Fibroblast of lung (primary cell): ENCODE measurements at regions not wholly inside any gene's neighbourhood (a gene's known extent, or its start where the extent isn't known, plus 50 kb on each side); places are given as distances from the start of the nearest gene placed in this dataset.

ENCODE experiments used
- DNase-seq, 2 donors: peaks; one replicate each; pipeline versions ENCODE4 v3.0.0 to v3.0.0-alpha.2; 2010; ENCODE audit warnings: low read depth in 2 of 2
- H2AFZ ChIP-seq: 2 replicates; pipeline ENCODE4 v1.5.1; 2012; ENCODE audit warnings: low read length, control low read depth, inconsistent platforms
- H3K27ac ChIP-seq: 2 replicates; pipeline ENCODE4 v1.5.1; 2011; ENCODE audit warnings: low read length, control low read depth; ENCODE audit not compliant: insufficient read depth
- H3K27me3 ChIP-seq: 2 replicates; pipeline ENCODE4 v1.5.1; 2011; ENCODE audit warnings: mild to moderate bottlenecking, low read length; ENCODE audit not compliant: control insufficient read depth, insufficient read depth
- H3K36me3 ChIP-seq: 2 replicates; pipeline ENCODE4 v1.5.1; 2011; ENCODE audit warnings: low read length; ENCODE audit not compliant: control insufficient read depth, insufficient read depth
- H3K4me1 ChIP-seq: 2 replicates; pipeline ENCODE4 v1.5.1; 2011; ENCODE audit warnings: low read length; ENCODE audit not compliant: control insufficient read depth, insufficient read depth; ENCODE audit errors: extremely low read depth
- H3K4me2 ChIP-seq: 2 replicates; pipeline ENCODE4 v1.5.1; 2011; ENCODE audit warnings: low read length, control low read depth; ENCODE audit not compliant: insufficient read depth; ENCODE audit errors: extremely low read depth
- H3K4me3 ChIP-seq, 4 experiments: fragments of 200-600 bp in 1 of 4; sonication (generic) in 1 of 4; replicated peaks in 1 of 4; 2 replicates each; pipeline ENCODE4 v1.5.1; 2011 to 2016; ENCODE audit warnings: low read length in 4 of 4, low read depth in 3 of 4, mild to moderate bottlenecking in 3 of 4, control low read depth in 2 of 4, inconsistent platforms in 1 of 4, mixed read lengths in 1 of 4; ENCODE audit not compliant: insufficient read depth in 1 of 4; ENCODE audit errors: control extremely low read depth in 1 of 4
- H3K79me2 ChIP-seq: 2 replicates; pipeline ENCODE4 v1.5.1; 2012; ENCODE audit warnings: mild to moderate bottlenecking, low read length, inconsistent platforms; ENCODE audit not compliant: control insufficient read depth, insufficient read depth
- H3K9ac ChIP-seq: 2 replicates; pipeline ENCODE4 v1.5.1; 2011; ENCODE audit warnings: mild to moderate bottlenecking, low read length, control low read depth; ENCODE audit not compliant: insufficient read depth
- H3K9me3 ChIP-seq: 2 replicates; pipeline ENCODE4 v1.5.1; 2012; ENCODE audit warnings: low read depth, low read length; ENCODE audit not compliant: control insufficient read depth, insufficient read depth
- H4K20me1 ChIP-seq: 2 replicates; pipeline ENCODE4 v1.5.1; 2011; ENCODE audit warnings: low read length; ENCODE audit not compliant: control insufficient read depth, insufficient read depth; ENCODE audit errors: extremely low read depth
- EZH2 ChIP-seq: IDR thresholded peaks from 2 replicates; pipeline ENCODE4 v1.5.1; 2012; ENCODE audit warnings: low read length, control low read depth, mild to moderate bottlenecking; ENCODE audit errors: missing control alignments
- TF ChIP-seq, protein P1 (sequence below), 2 donors: IDR thresholded peaks in 1 of 2; conservative IDR thresholded peaks in 1 of 2; 1 replicate in 1 of 2; 2 replicates in 1 of 2; pipeline ENCODE4 v1.5.1; 2011 to 2012; ENCODE audit warnings: low read length in 2 of 2, control low read depth in 1 of 2, inconsistent platforms in 1 of 2, low read depth in 1 of 2, mild to moderate bottlenecking in 1 of 2

DNA sequence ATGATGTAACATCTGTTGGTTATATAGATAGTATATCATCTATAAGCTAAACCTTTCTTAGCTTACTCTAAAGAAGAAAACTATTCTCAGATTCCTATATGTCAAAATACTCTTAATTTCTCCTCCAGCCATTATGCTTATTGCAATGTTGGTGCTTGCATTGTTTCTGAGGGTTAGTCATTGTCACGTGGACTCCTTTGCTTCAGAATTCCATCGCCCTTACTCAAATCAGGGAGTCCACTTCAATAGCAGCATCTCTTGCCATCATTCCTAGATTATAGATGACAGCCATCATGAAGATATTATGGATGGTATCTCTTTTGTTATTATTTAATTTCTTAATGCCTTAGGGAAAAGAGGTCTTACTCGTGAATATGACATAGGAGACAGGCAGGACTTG, 776.1 kb downstream of the TENT5A start:
- peak in 1 of 2 donors; percentile 4 for DNase-seq
- no peaks in the 10 kb centered on the region for H4K20me1 ChIP-seq
- no peak overlapping the region for H3K4me3 ChIP-seq
- no peak overlapping the region for H2AFZ ChIP-seq
- no peak overlapping the region for H3K4me2 ChIP-seq
- H3K9ac ChIP-seq, result no peak overlapping the region
- no peak for TF ChIP-seq EZH2
- TF ChIP-seq, protein P1, sequence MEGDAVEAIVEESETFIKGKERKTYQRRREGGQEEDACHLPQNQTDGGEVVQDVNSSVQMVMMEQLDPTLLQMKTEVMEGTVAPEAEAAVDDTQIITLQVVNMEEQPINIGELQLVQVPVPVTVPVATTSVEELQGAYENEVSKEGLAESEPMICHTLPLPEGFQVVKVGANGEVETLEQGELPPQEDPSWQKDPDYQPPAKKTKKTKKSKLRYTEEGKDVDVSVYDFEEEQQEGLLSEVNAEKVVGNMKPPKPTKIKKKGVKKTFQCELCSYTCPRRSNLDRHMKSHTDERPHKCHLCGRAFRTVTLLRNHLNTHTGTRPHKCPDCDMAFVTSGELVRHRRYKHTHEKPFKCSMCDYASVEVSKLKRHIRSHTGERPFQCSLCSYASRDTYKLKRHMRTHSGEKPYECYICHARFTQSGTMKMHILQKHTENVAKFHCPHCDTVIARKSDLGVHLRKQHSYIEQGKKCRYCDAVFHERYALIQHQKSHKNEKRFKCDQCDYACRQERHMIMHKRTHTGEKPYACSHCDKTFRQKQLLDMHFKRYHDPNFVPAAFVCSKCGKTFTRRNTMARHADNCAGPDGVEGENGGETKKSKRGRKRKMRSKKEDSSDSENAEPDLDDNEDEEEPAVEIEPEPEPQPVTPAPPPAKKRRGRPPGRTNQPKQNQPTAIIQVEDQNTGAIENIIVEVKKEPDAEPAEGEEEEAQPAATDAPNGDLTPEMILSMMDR (conservative IDR thresholded peaks at IDR 0.05 in 1 of 2, IDR thresholded peaks at IDR 0.05 in 1 of 2; ENCODE audit: low read depth in 1 of 2, low read length in 2 of 2), result no peak
- H3K27me3 ChIP-seq, result no peaks in the 10 kb centered on the region
- H3K79me2 ChIP-seq, result no peaks in the 10 kb centered on the region
- H3K36me3 ChIP-seq, result no peaks in the 10 kb centered on the region
- H3K4me1 ChIP-seq, result no peaks in the 10 kb centered on the region
- H3K9me3 ChIP-seq, result no peaks in the 10 kb centered on the region
- H3K27ac ChIP-seq, result no peak overlapping the region

DNA sequence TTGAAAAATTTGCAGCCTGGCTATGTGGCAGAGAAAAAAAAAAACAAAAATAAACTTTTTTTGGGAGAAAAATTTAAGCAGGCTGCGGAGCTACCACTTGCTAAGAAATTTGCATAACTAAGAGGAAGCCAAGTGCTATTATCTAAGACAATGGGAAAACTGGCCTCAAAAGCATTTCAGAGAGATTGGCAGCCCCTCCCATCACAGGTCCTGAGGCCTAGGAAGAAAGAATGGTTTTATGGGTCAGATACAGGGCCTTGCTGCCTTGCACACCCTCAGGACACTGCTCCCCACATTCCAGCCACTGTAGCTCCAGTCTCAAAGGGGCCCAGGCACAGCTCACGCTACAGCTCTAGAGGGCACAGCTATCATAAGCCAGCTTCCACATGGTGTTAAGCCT, 777.9 kb downstream of the TENT5A start:
- Histone ChIP-seq H3K79me2 (no peaks in the 10 kb centered on the region), H3K9me3 (no peaks in the 10 kb centered on the region), H3K27me3 (no peaks in the 10 kb centered on the region), H3K4me2 (no peak overlapping the region), H3K4me1 (no peaks in the 10 kb centered on the region), H4K20me1 (no peaks in the 10 kb centered on the region), H2AFZ (no peak overlapping the region), H3K4me3 (no peak overlapping the region), H3K27ac (no peak overlapping the region), H3K9ac (no peak overlapping the region), H3K36me3 (no peaks in the 10 kb centered on the region)
- DNase-seq, result no peak
- TF ChIP-seq, protein P1 (conservative IDR thresholded peaks at IDR 0.05 in 1 of 2, IDR thresholded peaks at IDR 0.05 in 1 of 2; ENCODE audit: low read depth in 1 of 2, low read length in 2 of 2), result no peak
- TF ChIP-seq EZH2, result no peak

DNA sequence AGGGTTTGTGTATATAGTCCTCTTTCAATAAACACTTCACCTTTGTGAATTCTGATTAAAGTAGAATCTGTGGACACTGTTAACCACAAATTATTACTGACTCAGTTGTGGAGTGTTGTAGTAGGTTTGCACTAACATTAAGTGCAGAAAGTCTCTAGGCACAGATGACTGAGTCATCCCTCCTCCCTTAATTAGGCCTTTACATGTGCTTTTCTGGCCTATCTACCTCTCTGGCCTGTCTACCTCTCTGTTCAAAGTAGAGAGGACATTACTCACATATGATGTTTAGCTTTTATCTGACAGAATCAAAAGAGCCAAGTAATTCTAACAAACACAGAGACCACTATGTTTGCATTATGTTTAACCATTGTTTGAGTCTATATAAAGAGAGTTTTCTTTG, 783.0 kb downstream of the TENT5A start:
- H2AFZ ChIP-seq, result no peak overlapping the region
- no peaks in the 10 kb centered on the region for H3K36me3 ChIP-seq
- no peak overlapping the region for H3K9ac ChIP-seq
- no peaks in the 10 kb centered on the region for H3K79me2 ChIP-seq
- TF ChIP-seq, protein P1 (conservative IDR thresholded peaks at IDR 0.05 in 1 of 2, IDR thresholded peaks at IDR 0.05 in 1 of 2; ENCODE audit: low read depth in 1 of 2, low read length in 2 of 2), result no peak
- TF ChIP-seq EZH2, result no peak
- H3K4me1 ChIP-seq, result no peaks in the 10 kb centered on the region
- peak in 1 of 2 donors; percentile 66 for DNase-seq
- H3K4me3 ChIP-seq, result no peak overlapping the region
- no peak overlapping the region for H3K4me2 ChIP-seq
- H4K20me1 ChIP-seq, result no peaks in the 10 kb centered on the region
- no peak overlapping the region for H3K27ac ChIP-seq
- H3K9me3 ChIP-seq, result no peaks in the 10 kb centered on the region
- no peaks in the 10 kb centered on the region for H3K27me3 ChIP-seq
